ENCODE measurements at regions not wholly inside any gene's neighbourhood (a gene's known extent, or its start where the extent isn't known, plus 50 kb on each side); places are given as distances from the start of the nearest gene placed in this dataset.

DNA sequence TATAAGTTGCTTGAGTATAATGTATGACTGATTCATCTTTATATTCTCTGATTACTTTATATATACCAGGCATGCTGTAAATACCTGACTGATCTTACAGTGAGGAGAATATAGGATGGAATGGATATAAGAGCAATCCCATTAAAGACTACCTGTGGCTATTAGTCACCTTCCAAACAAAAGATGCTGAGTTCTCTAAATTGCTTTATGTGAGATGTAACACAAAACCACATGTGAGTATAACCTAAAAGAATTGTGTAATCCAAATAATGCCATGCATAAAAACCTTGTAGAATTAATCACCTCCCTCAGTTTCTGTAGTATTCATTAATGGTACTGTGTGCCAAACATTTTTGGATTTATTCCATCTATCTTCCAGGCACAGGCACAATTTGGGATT is 134.6 kb upstream of the LRRC7 start:
- DNase-seq (ENCODE audit: low spot score): no peak

- no peak for DNase-seq (ENCODE audit: low spot score)
Observed at GRCh38 chr1:69436151-69436550, 131.6 kb upstream of the LRRC7 start.

- DNase-seq (ENCODE audit: low spot score): no peak
Observed at GRCh38 chr1:69438056-69438795, 129.5 kb upstream of the LRRC7 start.

DNA sequence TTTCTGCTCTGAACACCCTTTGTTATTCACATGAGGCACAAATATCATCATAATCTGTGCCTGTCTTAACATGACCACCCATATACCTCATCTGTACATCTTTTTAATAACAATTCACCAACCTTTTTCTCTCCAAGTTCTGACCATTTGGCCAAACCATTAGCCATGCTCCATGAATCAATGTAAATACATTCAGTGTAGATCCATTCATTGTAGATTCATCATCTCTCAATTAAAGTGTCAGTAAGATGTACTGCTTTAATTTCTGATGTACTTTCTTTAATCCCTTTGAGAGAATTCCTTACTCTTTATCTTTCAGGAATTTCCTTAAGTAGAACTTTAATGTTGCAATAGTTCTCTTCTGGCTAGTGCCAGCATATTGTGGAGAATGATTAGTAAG is 126.2 kb upstream of the LRRC7 start:
- DNase-seq (ENCODE audit: low spot score): no peak

DNA sequence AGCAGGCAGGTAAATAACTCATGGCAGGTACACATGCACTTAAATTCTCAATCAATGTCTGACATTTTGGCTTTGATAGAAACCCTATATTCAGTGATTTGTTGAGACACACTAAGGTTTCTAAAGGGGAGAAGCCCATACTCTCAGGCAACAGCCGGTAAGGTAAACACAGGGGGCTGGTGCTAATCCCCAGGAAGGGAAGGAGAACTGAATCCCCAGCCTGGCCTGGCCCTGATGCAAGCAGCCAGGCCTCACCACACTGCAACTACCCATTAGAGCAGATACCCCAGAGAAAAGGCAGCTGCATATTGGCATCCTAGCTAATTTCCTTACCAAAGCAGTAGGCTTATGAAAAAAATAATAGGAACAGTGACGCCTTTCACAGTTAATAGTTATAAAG is 116.5 kb upstream of the LRRC7 start:
- no peak for DNase-seq (ENCODE audit: low spot score)

GRCh38 chr1:69455718-69456117 is 112.0 kb upstream of the LRRC7 start:
- no peak for DNase-seq (ENCODE audit: low spot score)

DNA sequence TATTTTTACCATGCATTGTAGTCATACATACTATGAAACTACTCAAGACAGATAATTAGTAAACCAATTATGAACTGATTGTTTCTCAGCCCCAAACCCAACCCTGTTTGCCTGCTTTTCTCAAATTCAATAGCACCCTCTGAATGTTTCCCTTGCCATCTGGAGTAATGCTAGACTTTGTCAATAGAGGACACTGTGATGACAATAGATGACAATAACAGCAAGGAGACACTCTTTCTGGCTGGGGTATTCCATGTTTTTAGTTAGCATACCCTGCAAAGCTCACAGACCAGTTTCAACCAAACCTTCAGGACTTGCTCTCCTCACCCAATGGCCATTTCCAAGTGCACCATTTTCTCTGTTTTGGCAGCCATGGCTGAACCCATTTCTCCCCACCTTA is 108.5 kb upstream of the LRRC7 start:
- DNase-seq (ENCODE audit: low spot score): no peak

GRCh38 chr1:69475021-69475420 is 92.7 kb upstream of the LRRC7 start:
- no peak for DNase-seq (ENCODE audit: low spot score)

GRCh38 chr1:69479734-69480133 is 88.0 kb upstream of the LRRC7 start:
- no peak for DNase-seq (ENCODE audit: low spot score)

DNA sequence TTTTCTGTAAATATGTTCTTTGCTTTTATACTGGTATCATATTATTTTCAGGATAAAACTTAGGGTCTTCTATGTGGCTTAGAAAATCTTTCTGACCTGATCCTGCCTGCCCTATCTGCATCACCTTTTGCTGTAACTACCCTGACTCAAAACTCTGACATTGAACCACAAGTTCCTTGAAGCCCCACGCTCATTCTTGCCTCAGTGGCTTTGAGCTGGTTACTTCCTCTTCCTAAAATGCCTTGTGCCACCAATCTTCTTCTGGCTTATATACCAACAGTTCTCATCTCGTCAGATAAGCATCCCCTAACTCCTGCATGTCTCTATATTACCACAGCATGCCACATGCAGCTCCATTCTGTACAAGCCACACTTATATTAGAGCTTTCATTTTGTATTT is 84.5 kb upstream of the LRRC7 start:
- DNase-seq (ENCODE audit: low spot score): no peak

DNA sequence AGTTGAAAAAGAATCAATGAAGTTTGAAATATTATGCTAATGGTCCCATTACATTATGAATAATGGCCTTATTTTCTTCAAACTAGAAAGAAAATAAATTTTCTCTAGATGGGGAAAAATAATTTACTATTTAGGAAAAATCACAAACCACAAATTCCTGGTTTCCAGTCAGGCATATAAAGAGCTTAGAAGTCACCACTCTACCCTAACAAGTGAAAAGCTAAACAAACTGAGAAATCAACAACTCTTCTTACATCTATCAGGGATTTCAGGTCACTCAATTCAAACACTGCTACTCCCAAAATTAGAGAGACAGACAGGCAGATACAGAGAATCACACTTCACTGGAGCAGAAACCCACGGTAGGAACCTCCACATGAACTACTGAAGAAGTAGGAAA is 82.1 kb upstream of the LRRC7 start:
- no peak for DNase-seq (ENCODE audit: low spot score)

DNA sequence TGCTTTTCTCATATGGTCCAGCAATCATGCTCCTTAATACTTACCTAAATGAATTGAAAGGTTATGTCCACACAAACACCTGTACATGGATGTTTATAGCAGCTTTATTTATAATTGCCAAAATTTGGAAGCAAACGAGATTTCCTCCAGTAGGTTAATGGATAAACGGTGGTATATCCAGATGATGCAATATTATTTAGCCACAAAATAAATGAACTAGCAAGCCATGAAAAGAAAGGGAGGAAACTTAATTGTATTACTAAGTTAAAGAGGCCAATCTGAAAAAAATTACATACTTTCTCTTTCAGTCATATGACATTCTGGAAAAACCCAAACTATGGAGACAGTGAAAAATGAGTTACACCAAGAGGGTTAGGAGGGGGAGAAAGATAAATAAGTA is 76.3 kb upstream of the LRRC7 start:
- no peak for DNase-seq (ENCODE audit: low spot score)

- DNase-seq (ENCODE audit: low spot score): no peak
Observed at GRCh38 chr1:69492286-69492685, 75.4 kb upstream of the LRRC7 start.

DNA sequence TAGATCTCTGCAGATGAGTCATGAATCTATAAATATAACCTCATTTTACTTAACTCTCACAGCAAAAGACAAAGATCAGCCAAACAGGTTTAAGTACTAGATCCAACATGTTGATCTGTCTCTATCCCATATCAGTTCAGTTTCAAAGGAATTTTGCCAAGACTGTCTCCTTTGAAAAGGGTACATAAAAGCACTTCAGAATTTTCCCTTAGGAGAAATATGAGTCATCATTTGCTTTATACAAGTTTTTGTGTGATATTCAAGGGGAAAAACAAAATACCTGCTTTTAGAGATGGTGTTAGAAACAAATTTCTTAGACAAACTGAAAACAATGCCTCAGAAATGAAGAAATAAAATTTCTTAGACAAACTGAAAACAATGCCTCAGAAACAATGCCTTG is 73.5 kb upstream of the LRRC7 start:
- no peak for DNase-seq (ENCODE audit: low spot score)

GRCh38 chr1:69497441-69498221 is 70.1 kb upstream of the LRRC7 start:
- DNase-seq (ENCODE audit: low spot score): no peak

- DNase-seq (ENCODE audit: low spot score): no peak
Observed at GRCh38 chr1:69498711-69499110, 69.0 kb upstream of the LRRC7 start.

DNA sequence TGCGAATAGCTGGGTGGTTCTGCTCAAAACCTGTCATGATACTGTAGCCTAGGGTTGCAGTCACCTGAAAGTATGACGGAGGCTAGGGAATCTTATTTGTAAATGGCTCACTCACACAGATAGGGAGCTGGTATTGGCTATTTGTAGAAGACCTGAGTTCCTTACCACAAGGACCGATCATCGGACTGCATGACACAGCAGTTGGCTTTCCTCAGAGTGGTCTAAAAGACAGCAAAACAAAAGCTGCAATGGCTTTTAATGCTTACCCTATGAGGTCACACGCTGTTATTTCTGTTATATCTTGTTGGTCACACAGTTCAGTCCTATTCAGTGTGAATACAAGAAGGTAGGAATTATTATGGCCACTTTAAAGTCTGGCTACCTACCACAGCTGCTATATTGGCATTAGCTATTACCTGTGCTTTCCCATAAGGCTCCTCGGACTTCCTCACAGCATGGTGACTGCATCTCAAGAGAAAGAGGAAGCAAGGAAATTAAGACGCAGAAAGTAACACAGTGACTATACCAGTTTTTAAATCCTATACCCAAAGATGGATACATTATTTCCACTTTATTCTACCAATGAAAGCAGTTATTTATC is 68.4 kb upstream of the LRRC7 start:
- DNase-seq (ENCODE audit: low spot score): no peak

GRCh38 chr1:69502991-69503390 is 64.7 kb upstream of the LRRC7 start:
- DNase-seq (ENCODE audit: low spot score): no peak

DNA sequence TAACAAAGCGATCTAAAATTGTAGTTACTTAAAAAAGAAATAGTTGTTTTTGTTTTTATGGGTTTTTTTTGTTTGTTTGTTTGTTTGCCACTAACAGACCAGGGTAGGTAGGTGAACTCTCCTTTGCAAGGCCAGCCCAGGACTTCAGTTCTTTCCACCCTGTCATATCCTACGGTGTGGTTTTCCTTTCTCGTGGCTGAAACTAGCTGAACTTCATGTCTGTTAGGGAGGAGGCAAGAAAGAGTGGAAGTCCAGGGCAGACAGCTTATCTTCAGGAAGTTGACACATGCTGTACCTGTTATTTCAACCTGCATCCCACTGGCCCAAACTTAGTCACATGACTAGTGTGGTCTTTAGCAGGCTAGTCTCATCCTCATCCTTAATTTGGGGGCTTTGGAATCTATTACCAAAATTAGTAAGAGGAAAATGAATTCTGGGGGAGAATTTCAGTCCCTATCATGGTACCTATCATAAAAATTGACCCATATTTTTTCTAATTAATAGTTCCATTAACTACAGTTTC is 62.9 kb upstream of the LRRC7 start:
- no peak for DNase-seq (ENCODE audit: low spot score)

DNA sequence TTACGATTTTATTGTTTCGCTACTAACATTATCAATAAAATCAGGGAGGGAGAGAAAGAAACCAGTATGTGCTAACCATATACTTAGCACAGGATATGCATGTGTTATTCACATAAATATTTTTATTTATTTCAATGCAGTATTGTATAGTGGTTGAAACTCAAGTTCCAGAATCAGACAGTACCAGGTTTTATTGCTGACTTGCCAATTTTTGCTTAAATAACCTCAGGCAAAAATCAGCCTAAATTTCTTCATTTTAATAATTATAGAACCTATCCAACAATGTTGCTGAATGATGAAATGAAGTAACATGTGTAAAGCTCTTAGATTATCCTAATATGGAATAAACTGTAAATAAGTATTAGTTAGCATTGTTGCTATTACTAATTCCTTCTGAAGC is 61.4 kb upstream of the LRRC7 start:
- no peak for DNase-seq (ENCODE audit: low spot score)

- no peak for DNase-seq (ENCODE audit: low spot score)
Observed at GRCh38 chr1:69506721-69507120, 61.0 kb upstream of the LRRC7 start.

DNA sequence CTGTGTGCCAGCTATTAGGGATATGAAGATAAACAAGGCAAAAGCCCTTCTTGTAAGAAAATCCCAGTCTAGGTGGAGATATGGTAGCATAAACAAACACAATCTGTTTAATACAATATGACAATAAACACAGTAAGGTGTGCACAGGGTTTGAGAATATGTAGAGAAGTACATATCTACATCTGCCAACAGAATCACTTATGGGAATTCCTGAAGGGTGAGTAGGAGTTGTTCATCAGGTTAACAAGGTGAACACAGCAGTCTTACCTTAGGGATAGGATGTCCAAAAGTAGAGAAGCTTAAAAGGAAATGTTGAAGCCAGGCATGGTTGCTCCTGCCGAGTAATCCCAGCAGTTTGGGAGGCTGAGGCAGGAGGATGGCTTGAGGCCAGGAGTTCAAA is 57.7 kb upstream of the LRRC7 start:
- DNase-seq (ENCODE audit: low spot score): no peak
